MM.1S (cell line): ENCODE measurements at regions not wholly inside any gene's neighbourhood (a gene's known extent, or its start where the extent isn't known, plus 50 kb on each side); places are given as distances from the start of the nearest gene placed in this dataset.

Experiments
- DNase-seq: peaks from one replicate; pipeline ENCODE4 v3.0.0-alpha.2; 2015
- H2AFZ ChIP-seq: fragments of 300-600 bp; sonication (generic); 2 replicates; pipeline ENCODE4 v1.6.0; 2016; ENCODE audit warnings: antibody characterized with exemption, low read length
- H3F3A ChIP-seq: fragments of 300-600 bp; sonication (generic); 2 replicates; pipeline ENCODE4 v1.6.1; 2016; ENCODE audit warnings: mild to moderate bottlenecking, antibody characterized with exemption, low read length, moderate library complexity, mixed read lengths; ENCODE audit not compliant: insufficient read depth
- H3K27ac ChIP-seq: fragments of 300-600 bp; sonication (generic); 2 replicates; pipeline ENCODE4 v1.5.1; 2016; ENCODE audit warnings: mild to moderate bottlenecking, low read length
- H3K27me3 ChIP-seq: fragments of 300-600 bp; sonication (generic); replicated peaks from 2 replicates; pipeline ENCODE4 v1.6.0; 2016; ENCODE audit warnings: low read length; ENCODE audit not compliant: insufficient read depth
- H3K36me3 ChIP-seq: fragments of 300-600 bp; sonication (generic); replicated peaks from 2 replicates; pipeline ENCODE4 v1.6.1; 2016; ENCODE audit warnings: mild to moderate bottlenecking, low read length, mixed read lengths; ENCODE audit not compliant: insufficient read depth
- H3K4me1 ChIP-seq: fragments of 300-600 bp; sonication (generic); 2 replicates; pipeline ENCODE4 v1.6.1; 2016; ENCODE audit warnings: low read length, mixed read lengths
- H3K4me2 ChIP-seq: fragments of 300-600 bp; sonication (generic); 2 replicates; pipeline ENCODE4 v1.6.0; 2016; ENCODE audit warnings: low read depth, low read length
- H3K4me3 ChIP-seq: fragments of 300-600 bp; sonication (generic); 2 replicates; pipeline ENCODE4 v1.5.1; 2016; ENCODE audit warnings: low read length, mixed read lengths
- H3K79me2 ChIP-seq: fragments of 300-600 bp; sonication (generic); 2 replicates; pipeline ENCODE4 v1.6.1; 2016; ENCODE audit warnings: mixed run types, low read length, mixed read lengths
- H3K9ac ChIP-seq: fragments of 300-600 bp; sonication (generic); 2 replicates; pipeline ENCODE4 v1.6.1; 2016; ENCODE audit warnings: low read length, mixed read lengths
- H3K9me2 ChIP-seq: fragments of 300-600 bp; sonication (generic); replicated peaks from 2 replicates; pipeline ENCODE4 v1.6.1; 2016; ENCODE audit warnings: mild to moderate bottlenecking, low read length, mixed read lengths; ENCODE audit not compliant: insufficient read depth
- H3K9me3 ChIP-seq: fragments of 300-600 bp; sonication (generic); replicated peaks from 2 replicates; pipeline ENCODE4 v1.6.1; 2016; ENCODE audit warnings: mild to moderate bottlenecking, low read length, mixed read lengths; ENCODE audit not compliant: insufficient read depth
- H4K20me1 ChIP-seq: fragments of 300-600 bp; sonication (generic); 2 replicates; pipeline ENCODE4 v1.6.1; 2016; ENCODE audit warnings: mild to moderate bottlenecking, low read length, moderate library complexity, mixed read lengths; ENCODE audit not compliant: insufficient read depth
- EZH2 ChIP-seq: fragments of 300-600 bp; sonication (generic); optimal IDR thresholded peaks from 2 replicates; pipeline ENCODE3; 2017; ENCODE audit warnings: low read depth, mild to moderate bottlenecking, antibody characterized with exemption, low read length, mixed read lengths
- EZH2phosphoT487 ChIP-seq: fragments of 300-600 bp; sonication (generic); IDR thresholded peaks from 2 replicates; pipeline ENCODE4 v1.6.1; 2018; ENCODE audit warnings: antibody characterized with exemption, low read length
- TF ChIP-seq, protein P1 (sequence below): fragments of 300-600 bp; sonication (generic); IDR thresholded peaks from 2 replicates; pipeline ENCODE4 v1.5.1; 2016; ENCODE audit warnings: antibody characterized with exemption, low read length, mixed read lengths

DNA sequence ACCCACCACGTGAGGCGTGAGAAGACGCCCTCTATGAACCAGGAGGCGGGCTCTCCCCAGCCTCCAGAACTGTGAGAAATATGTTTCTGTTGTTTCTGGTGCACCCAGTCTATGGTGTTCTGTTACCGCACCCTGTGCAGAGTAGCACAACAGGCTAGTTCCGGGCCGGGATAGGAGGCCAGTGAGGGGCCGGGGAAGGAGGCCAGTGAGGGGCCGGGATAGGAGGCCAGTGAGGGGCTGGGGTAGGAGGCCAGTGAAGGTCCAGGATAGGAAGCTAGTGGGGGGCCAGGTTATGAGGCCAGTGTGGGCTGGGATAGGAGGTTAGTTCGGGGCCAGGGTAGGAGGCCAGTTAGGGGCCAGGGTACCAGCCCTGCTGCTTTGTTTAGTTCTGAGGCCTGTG lies 204.6 kb downstream of the BARX2 start:
- Histone ChIP-seq H3K4me2 (no peak overlapping the region), H3F3A (no peaks in the 10 kb centered on the region), H3K36me3 (no peaks in the 10 kb centered on the region), H3K4me3 (no peak overlapping the region), H3K79me2 (no peaks in the 10 kb centered on the region), H3K9me3 (no peaks in the 10 kb centered on the region), H3K4me1 (no peaks in the 10 kb centered on the region), H3K27me3 (no peaks in the 10 kb centered on the region), H2AFZ (no peak overlapping the region), H4K20me1 (no peaks in the 10 kb centered on the region), H3K9ac (no peak overlapping the region), H3K9me2 (no peaks in the 10 kb centered on the region), H3K27ac (no peak overlapping the region)
- DNase-seq: no peak
- TF ChIP-seq, protein P1, sequence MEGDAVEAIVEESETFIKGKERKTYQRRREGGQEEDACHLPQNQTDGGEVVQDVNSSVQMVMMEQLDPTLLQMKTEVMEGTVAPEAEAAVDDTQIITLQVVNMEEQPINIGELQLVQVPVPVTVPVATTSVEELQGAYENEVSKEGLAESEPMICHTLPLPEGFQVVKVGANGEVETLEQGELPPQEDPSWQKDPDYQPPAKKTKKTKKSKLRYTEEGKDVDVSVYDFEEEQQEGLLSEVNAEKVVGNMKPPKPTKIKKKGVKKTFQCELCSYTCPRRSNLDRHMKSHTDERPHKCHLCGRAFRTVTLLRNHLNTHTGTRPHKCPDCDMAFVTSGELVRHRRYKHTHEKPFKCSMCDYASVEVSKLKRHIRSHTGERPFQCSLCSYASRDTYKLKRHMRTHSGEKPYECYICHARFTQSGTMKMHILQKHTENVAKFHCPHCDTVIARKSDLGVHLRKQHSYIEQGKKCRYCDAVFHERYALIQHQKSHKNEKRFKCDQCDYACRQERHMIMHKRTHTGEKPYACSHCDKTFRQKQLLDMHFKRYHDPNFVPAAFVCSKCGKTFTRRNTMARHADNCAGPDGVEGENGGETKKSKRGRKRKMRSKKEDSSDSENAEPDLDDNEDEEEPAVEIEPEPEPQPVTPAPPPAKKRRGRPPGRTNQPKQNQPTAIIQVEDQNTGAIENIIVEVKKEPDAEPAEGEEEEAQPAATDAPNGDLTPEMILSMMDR: no peak
- TF ChIP-seq EZH2: no peak
- no peak for TF ChIP-seq EZH2phosphoT487

DNA sequence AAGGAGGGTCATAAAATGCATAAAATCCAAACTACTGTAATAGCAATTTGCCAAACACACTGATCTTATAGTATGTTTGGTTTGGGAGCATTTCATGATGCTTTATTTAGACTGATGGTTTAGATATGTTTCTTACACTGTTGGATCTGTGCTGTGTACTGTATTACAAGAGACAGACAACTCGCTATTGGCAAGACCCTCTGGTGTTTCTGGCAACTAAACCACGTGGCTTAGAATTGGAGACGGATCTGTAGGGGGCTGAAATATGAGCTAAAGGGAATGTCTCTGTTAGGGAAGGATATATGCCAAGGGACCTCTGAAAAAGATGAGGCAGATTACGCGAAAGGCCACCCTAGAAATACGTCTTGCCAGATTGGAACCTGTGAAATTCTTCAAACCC lies 208.7 kb downstream of the BARX2 start:
- no peak for TF ChIP-seq EZH2phosphoT487
- TF ChIP-seq, protein P1: no peak
- TF ChIP-seq EZH2: no peak
- H3K9me2 ChIP-seq: no peaks in the 10 kb centered on the region
- no peaks in the 10 kb centered on the region for H4K20me1 ChIP-seq
- no peaks in the 10 kb centered on the region for H3K79me2 ChIP-seq
- H3K4me1 ChIP-seq: no peaks in the 10 kb centered on the region
- no peak overlapping the region for H2AFZ ChIP-seq
- H3K9ac ChIP-seq: no peak overlapping the region
- no peak overlapping the region for H3K4me2 ChIP-seq
- no peaks in the 10 kb centered on the region for H3F3A ChIP-seq
- H3K27ac ChIP-seq: no peak overlapping the region
- no peaks in the 10 kb centered on the region for H3K36me3 ChIP-seq
- no peak for DNase-seq
- H3K9me3 ChIP-seq: no peaks in the 10 kb centered on the region
- no peaks in the 10 kb centered on the region for H3K27me3 ChIP-seq
- H3K4me3 ChIP-seq: no peak overlapping the region

DNA sequence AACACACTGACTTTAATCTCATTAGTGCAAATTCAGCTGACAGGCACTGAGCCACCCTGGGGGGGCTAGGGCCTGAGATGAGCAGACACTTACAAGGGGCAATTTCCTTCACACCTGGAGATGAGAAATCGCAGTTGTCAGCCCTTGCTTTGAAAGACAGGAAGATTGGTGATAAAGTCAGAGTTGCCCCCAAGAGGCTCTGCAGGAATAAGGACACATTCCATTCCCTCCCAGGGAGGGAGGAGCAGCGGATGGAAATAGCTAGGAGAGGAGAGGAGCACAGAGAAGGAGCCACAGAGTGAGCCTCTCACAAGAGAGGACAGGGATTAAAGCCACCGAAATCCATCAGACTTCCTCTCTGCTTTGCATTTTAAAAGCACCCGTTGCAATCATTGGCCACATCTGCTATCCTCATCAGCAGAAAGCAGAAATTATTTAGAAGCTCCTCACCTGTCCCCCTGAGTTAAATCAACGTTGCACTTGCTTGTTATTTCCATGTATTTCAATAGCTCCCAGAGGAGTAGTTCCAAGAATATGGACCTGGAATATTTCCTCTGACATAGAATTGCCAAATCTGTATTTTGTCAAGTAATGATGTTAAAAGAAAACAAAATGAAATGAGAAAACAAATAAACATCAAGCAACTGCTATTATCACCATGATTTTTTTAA lies 213.7 kb downstream of the BARX2 start:
- H3K9me3 ChIP-seq: no peaks in the 10 kb centered on the region
- H3K79me2 ChIP-seq: no peaks in the 10 kb centered on the region
- H4K20me1 ChIP-seq: no peaks in the 10 kb centered on the region
- no peaks in the 10 kb centered on the region for H3K9me2 ChIP-seq
- H3K27me3 ChIP-seq: no peaks in the 10 kb centered on the region
- no peak for DNase-seq
- H3F3A ChIP-seq: no peaks in the 10 kb centered on the region
- no peaks in the 10 kb centered on the region for H3K4me1 ChIP-seq
- H3K27ac ChIP-seq: no peak overlapping the region
- no peak overlapping the region for H3K4me3 ChIP-seq
- TF ChIP-seq, protein P1: no peak
- TF ChIP-seq EZH2: no peak
- TF ChIP-seq EZH2phosphoT487: no peak
- H3K4me2 ChIP-seq: no peak overlapping the region
- H2AFZ ChIP-seq: no peak overlapping the region
- no peak overlapping the region for H3K9ac ChIP-seq
- H3K36me3 ChIP-seq: no peaks in the 10 kb centered on the region
